LNCaP clone FGC (cell line): ENCODE measurements at regions not wholly inside any gene's neighbourhood (a gene's known extent, or its start where the extent isn't known, plus 50 kb on each side); places are given as distances from the start of the nearest gene placed in this dataset.
"Not testable (repeated sequence)": the region's sequence is repeated elsewhere in the genome, so short reads cannot be mapped to it uniquely, and the experiment has no call there.

Source experiments
- DNase-seq: peaks from one replicate; pipeline ENCODE4 v3.0.0-alpha.2; 2011; ENCODE audit warnings: low read depth
- H3K4me3 ChIP-seq: 2 replicates; pipeline ENCODE4 v1.5.1; 2011; ENCODE audit warnings: mild to moderate bottlenecking, low read depth, low read length, control low read depth
- TF ChIP-seq, protein P1 (sequence below): IDR thresholded peaks from 2 replicates; pipeline ENCODE4 v1.5.1; 2012; ENCODE audit warnings: mild to moderate bottlenecking; ENCODE audit not compliant: control insufficient read depth, insufficient read depth; ENCODE audit errors: extremely low read depth

GRCh38 chr1:101408212-101409042, 171.6 kb downstream of the S1PR1 start:
- TF ChIP-seq, protein P1, sequence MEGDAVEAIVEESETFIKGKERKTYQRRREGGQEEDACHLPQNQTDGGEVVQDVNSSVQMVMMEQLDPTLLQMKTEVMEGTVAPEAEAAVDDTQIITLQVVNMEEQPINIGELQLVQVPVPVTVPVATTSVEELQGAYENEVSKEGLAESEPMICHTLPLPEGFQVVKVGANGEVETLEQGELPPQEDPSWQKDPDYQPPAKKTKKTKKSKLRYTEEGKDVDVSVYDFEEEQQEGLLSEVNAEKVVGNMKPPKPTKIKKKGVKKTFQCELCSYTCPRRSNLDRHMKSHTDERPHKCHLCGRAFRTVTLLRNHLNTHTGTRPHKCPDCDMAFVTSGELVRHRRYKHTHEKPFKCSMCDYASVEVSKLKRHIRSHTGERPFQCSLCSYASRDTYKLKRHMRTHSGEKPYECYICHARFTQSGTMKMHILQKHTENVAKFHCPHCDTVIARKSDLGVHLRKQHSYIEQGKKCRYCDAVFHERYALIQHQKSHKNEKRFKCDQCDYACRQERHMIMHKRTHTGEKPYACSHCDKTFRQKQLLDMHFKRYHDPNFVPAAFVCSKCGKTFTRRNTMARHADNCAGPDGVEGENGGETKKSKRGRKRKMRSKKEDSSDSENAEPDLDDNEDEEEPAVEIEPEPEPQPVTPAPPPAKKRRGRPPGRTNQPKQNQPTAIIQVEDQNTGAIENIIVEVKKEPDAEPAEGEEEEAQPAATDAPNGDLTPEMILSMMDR = no peak
- DNase-seq = no peak
- H3K4me3 ChIP-seq = no peak overlapping the region

- H3K4me3 ChIP-seq = no peak overlapping the region
- no peak for DNase-seq
- TF ChIP-seq, protein P1 = no peak
Measured at GRCh38 chr1:101409102-101409501, 172.3 kb downstream of the S1PR1 start.

DNA sequence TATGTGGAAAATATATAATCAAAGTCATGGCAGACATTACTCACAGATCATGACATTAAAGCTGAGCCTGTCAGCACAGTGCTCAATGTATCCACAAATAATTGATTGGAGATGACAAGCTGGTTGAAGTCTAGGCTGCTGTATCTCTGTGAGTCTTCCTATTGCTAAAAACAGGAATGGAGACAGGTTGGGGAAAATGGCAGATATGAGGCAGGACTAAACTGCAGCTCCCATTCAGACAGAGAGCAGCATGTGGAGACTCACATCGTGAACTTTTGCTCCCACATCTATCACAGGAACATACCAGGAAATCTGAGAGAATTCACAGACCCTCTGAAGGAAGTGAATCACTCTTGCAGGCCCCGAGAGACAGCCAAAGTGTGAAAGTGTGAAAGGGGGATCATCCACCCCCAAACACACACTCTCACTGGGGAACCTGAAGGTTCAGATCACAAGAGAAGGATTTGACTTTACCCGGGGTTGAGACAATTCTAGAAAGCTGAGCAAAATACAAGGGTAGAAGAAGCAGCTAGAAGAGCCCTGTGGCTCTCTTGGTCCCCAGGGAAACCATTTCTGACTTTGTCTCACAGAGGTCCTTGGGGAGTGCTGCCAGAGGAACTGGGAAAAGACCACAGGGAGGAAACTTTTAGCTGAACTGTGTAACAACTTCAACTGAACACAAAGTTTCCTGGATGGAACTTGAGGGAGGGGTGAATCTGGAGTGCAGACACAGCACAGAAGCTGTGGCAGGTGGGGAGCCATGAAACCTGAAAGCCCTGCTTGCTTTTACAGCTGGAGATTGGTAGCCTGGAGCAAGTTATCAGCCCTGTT, 173.4 kb downstream of the S1PR1 start:
- DNase-seq = no peak
- no peak overlapping the region for H3K4me3 ChIP-seq
- TF ChIP-seq, protein P1 = no peak

DNA sequence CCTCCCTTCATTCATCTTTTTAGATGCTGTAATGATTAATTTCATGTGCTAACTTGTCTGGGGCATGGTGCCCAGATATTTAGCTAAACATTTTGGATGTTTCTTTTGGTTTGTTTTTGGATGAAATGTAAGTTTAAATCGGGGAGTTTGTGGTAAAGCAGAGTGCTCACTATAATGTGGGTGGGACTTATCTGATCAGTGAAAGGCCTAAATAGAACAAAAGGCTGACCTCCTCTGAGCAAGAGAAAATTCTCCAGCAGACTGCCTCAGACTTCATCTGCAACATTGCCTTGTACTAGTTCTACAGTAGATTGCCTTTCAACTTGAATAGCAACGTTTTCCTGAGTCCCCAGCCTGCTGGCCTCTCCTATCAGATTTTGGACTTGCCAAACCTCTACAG, 183.6 kb downstream of the S1PR1 start:
- DNase-seq = no peak
- H3K4me3 ChIP-seq = no peak overlapping the region
- TF ChIP-seq, protein P1 = no peak

GRCh38 chr1:101428083-101428482, 191.3 kb downstream of the S1PR1 start:
- H3K4me3 ChIP-seq, DNase-seq: not testable (repeated sequence)

- H3K4me3 ChIP-seq = no peak overlapping the region
- TF ChIP-seq, protein P1 = no peak
- DNase-seq = no peak
Measured at GRCh38 chr1:101428562-101428961, 191.7 kb downstream of the S1PR1 start.

GRCh38 chr1:101431956-101432510, 195.2 kb downstream of the S1PR1 start:
- H3K4me3 ChIP-seq = no peak overlapping the region
- TF ChIP-seq, protein P1 = no peak
- no peak for DNase-seq
